HG03108 (cell line): ENCODE measurements at regions not wholly inside any gene's neighbourhood (a gene's known extent, or its start where the extent isn't known, plus 50 kb on each side); places are given as distances from the start of the nearest gene placed in this dataset.
"Not testable (repeated sequence)": the region's sequence is repeated elsewhere in the genome, so short reads cannot be mapped to it uniquely, and the experiment has no call there.

Source experiments
- ATAC-seq: cut with Tn5 transposase; IDR thresholded peaks from one replicate; pipeline ENCODE4 v1.9.1; 2021; ENCODE audit warnings: moderate library complexity; ENCODE audit not compliant: unreplicated experiment

DNA sequence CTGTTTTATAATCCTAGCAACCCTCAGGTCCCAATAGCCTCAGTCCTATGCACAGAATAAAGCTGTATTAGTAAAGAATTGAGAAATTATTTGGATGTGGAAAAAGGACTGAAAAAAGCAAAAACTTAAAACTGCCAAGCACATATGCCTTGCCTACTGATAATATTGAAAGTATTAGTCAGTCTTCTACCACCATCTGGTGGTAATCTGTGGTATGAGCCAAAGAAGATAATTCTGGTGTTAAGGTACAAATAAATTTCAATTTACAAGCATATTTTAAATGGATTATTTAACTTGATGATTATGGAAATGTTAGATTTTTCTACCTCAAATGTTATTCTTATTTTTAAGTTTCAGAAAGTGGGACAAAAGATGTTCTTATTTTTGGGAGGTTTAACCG, 460.3 kb upstream of the KLHL1 start:
- no peak for ATAC-seq

- ATAC-seq: no peak
These were observed 436.5 kb upstream of the KLHL1 start for GRCh38 chr13:70544706-70545105.

DNA sequence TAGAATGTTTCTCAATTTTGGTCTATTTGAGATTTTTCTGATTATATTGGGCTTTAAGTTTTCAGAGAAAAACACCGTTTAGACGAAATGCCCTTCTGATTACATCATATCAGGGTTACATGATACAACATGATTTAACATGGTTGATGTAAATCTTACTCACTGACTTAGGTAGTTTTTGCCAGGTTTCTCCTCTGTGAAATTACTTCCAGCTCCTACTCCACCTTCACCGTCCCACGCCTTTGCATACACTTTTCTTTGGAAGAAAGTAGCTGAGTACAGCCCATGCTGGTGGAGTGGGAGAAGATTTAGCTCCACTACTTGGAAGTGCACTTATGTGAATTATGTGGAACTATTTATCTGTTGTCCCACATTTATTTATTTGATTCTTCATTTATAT, 433.2 kb upstream of the KLHL1 start:
- ATAC-seq: no peak

GRCh38 chr13:70534466-70534865, 426.2 kb upstream of the KLHL1 start:
- no peak for ATAC-seq

- no peak for ATAC-seq
These were observed 421.4 kb upstream of the KLHL1 start for GRCh38 chr13:70529652-70530051.

DNA sequence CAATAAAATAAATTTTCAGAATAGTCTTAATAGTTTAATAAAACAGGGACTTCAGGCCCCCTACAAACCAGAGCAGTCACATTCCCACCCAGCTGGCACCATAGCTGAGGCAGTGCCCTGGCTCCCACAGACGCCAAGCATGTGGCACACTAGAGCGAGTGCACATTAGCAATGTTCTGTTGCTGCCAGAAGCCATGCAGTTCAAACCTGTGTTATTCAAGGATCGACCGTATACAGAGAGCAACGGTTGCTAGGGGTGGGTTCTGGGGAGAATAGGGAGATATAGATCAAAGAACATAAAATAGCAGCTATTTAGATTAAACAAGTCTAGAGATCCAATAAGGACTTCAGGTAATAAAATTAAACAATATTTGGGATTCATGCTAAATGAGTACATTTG, 419.3 kb upstream of the KLHL1 start:
- no peak for ATAC-seq

GRCh38 chr13:70523622-70524021, 415.4 kb upstream of the KLHL1 start:
- no peak for ATAC-seq

- ATAC-seq: no peak
These were observed 412.2 kb upstream of the KLHL1 start for GRCh38 chr13:70520275-70521036.

- ATAC-seq: no peak
These were observed 409.8 kb upstream of the KLHL1 start for GRCh38 chr13:70518081-70518480.

- no peak for ATAC-seq
These were observed 408.0 kb upstream of the KLHL1 start for GRCh38 chr13:70516226-70516625.

GRCh38 chr13:70511861-70512417, 403.7 kb upstream of the KLHL1 start:
- not testable (repeated sequence) for ATAC-seq

- ATAC-seq: no peak
These were observed 397.6 kb upstream of the KLHL1 start for GRCh38 chr13:70505809-70506208.

- ATAC-seq: no peak
These were observed 394.7 kb upstream of the KLHL1 start for GRCh38 chr13:70502944-70503343.

- no peak for ATAC-seq
These were observed 382.2 kb upstream of the KLHL1 start for GRCh38 chr13:70490320-70490935.

DNA sequence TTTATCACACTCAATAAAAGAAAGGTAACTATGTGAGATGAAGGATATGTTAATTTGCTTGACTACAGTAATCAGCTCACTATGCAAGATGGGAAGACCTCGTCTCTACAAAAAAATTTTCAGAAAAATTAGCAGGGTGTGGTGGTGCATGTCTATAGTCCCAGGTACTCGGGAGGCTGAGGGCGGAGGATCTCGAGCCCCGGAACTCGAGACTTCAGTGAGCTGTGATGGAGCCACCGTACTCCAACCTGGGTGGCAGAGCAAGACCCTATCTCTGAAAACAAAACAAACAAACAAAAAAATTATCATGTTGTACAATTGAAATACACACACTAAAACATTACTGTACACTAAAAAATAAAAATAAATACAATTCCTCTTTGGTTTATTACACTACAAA, 376.7 kb upstream of the KLHL1 start:
- no peak for ATAC-seq

- no peak for ATAC-seq
These were observed 375.5 kb upstream of the KLHL1 start for GRCh38 chr13:70483599-70484276.

DNA sequence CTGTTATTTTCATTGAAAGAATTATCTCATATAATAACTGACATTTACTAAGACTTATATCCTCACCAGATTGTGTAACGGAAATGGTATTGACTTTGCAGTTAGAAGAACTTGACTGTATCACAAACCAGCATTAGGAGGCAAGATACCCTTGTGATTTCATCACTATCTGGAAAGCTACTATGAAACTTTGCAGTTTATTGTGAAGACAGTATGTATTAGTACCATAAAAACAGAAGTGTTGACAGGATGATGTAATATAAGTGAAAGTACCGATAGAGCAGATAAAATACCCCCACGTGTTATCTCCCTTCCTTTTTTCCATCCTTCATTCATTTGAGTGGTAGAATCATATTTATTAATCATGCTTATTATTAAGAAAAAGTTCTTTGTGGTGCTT, 365.7 kb upstream of the KLHL1 start:
- no peak for ATAC-seq

GRCh38 chr13:70469077-70469476, 360.8 kb upstream of the KLHL1 start:
- no peak for ATAC-seq

DNA sequence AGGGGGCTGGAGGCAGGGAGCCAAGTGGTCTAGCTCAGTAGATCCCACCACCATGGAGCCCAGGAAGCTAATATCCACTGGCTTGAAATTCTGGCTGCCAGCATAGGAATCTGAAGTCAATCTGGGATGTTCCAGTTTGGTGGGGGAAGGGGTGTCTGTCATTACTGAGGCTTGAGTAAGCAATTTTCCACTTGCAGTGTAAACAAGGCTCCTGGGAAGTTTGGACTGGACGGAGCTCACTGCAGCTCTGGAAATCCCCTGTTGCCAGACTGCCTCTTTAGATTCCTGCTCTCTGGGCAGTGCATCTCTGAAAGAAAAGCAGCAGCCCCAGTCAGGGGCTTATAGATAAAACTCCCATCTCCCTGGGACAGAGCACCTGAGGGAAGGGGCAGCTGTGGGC, 349.2 kb upstream of the KLHL1 start:
- ATAC-seq: no peak

- no peak for ATAC-seq
These were observed 340.6 kb upstream of the KLHL1 start for GRCh38 chr13:70448820-70449219.

DNA sequence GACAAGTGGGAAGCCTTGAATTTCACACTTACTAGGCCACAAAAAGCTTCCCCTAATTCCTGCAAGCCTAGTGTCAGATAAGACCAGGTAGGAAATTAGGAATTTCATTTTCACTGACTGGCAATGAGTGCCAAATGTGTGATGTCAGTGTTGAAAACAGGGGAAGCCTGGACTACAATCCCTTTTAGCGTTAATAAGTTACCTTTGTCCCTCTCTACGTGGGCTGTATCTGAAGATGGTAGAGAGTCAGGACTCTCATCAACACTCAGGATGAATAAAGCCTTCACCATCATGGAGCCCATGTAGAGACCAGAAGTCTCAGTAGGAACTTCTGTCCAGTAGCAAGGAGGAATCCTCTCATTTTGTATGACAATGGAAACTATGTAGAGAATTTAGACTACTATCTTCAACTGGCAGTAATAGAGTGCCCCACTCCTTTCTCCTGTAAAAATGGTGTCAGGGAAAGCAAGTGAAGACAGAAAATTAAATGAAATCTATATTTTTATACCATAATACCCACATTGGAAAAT, 324.1 kb upstream of the KLHL1 start:
- ATAC-seq: no peak

DNA sequence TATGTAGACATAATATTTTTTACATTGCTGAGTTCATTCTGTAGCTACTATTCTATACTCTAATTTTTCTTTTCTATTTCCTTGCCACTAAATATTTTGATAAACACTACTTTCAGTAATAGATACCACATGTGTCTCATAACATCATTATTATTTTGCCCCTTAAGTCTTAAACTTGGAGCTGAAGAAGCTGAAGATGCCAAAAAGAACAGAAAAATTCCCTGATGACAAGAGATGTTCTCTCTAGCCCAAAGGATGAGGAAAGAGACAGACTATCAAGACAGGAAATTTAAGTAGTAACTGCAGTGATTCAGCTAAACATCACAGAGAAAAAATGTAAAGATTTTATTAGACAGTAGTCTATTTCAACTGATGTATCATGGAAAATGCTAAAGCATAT, 322.0 kb upstream of the KLHL1 start:
- no peak for ATAC-seq
